ENCODE measurements at regions not wholly inside any gene's neighbourhood (a gene's known extent, or its start where the extent isn't known, plus 50 kb on each side); places are given as distances from the start of the nearest gene placed in this dataset.

DNA sequence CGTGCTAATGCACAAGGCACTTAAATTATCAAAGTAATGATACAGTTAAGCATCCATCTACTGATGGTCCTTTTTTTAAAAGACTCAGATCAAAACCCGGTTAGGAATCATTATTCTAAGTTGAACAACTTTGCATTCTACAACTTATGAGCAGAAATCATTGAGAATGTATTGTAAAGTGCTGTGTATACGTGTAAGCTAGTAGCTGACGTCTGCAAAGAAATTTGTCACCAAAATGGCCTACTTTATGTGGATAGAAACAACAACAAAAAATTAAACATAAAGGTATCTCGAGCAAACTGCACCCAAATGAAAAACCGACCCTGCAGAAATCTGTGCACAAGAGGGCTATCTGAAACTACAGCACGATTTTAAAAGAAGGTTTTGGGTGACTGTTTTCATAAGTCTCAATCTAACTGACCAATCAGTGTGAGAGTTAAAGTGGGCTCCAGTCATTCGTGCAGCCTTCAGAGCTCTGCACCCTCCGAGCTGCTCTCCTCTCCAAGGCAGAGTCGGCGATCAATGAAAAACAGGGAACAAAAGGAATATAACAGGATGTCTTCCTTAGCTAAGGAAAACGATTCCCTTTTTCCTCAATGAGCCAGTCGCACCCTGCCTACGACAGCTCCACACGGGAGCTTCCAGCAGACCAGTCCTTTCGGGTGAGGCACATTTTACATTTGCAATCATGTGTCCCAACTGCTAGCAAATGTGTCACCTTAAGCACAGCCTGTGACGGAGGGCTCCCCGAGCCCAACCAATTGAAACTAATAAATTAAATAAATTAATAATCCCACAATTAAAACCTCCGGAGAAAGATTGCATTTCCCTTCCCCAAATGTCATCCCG lies 200.7 kb upstream of the FOXN3 start:
- Histone ChIP-seq H3K4me2 (ENCODE audit: low read length) (peak overlapping the region; percentile 89), H3K9ac (ENCODE audit: low read length) (peak overlapping the region; percentile 56), H2AFZ (ENCODE audit: low read depth, low read length) (peak overlapping the region; percentile 1), H3K27me3 (ENCODE audit: insufficient read depth, low read depth, low read length) (peaks cover 14% of the 10 kb centered on the region), H4K20me1 (ENCODE audit: insufficient read depth) (no peaks in the 10 kb centered on the region), H3K9me2 (ENCODE audit: insufficient read depth, low read length) (no peaks in the 10 kb centered on the region), H3K79me2 (replicated peaks; ENCODE audit: insufficient read depth, low read length) (no peaks in the 10 kb centered on the region), H3K9me3 (ENCODE audit: low read length) (no peaks in the 10 kb centered on the region), H3F3A (ENCODE audit: insufficient read depth, low read length, poor library complexity, severe bottlenecking) (no peaks in the 10 kb centered on the region), H3K36me3 (ENCODE audit: insufficient read depth, low read length) (no peaks in the 10 kb centered on the region), H3K27ac (ENCODE audit: low read length) (peak overlapping the region; percentile 17), H3K4me3 (ENCODE audit: low read length) (peak overlapping the region; percentile 70)
- no peak for TF ChIP-seq EP300 (conservative IDR thresholded peaks at IDR 0.05; ENCODE audit: poor library complexity, severe bottlenecking)
- peak; percentile 56 for TF ChIP-seq POLR2AphosphoS5 (IDR thresholded peaks at IDR 0.05)
- TF ChIP-seq SMC3 (conservative IDR thresholded peaks at IDR 0.05; ENCODE audit: poor library complexity), result peak; percentile 30
- TF ChIP-seq, protein P1, sequence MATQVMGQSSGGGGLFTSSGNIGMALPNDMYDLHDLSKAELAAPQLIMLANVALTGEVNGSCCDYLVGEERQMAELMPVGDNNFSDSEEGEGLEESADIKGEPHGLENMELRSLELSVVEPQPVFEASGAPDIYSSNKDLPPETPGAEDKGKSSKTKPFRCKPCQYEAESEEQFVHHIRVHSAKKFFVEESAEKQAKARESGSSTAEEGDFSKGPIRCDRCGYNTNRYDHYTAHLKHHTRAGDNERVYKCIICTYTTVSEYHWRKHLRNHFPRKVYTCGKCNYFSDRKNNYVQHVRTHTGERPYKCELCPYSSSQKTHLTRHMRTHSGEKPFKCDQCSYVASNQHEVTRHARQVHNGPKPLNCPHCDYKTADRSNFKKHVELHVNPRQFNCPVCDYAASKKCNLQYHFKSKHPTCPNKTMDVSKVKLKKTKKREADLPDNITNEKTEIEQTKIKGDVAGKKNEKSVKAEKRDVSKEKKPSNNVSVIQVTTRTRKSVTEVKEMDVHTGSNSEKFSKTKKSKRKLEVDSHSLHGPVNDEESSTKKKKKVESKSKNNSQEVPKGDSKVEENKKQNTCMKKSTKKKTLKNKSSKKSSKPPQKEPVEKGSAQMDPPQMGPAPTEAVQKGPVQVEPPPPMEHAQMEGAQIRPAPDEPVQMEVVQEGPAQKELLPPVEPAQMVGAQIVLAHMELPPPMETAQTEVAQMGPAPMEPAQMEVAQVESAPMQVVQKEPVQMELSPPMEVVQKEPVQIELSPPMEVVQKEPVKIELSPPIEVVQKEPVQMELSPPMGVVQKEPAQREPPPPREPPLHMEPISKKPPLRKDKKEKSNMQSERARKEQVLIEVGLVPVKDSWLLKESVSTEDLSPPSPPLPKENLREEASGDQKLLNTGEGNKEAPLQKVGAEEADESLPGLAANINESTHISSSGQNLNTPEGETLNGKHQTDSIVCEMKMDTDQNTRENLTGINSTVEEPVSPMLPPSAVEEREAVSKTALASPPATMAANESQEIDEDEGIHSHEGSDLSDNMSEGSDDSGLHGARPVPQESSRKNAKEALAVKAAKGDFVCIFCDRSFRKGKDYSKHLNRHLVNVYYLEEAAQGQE (IDR thresholded peaks at IDR 0.05; ENCODE audit: borderline replicate concordance), result peak; percentile 83
- no peak for TF ChIP-seq MXI1 (conservative IDR thresholded peaks at IDR 0.05; ENCODE audit: poor library complexity, severe bottlenecking)
- TF ChIP-seq EZH2 (IDR thresholded peaks at IDR 0.05; ENCODE audit: borderline replicate concordance, insufficient read depth, low read length, poor library complexity, severe bottlenecking), result no peak
- no peak for TF ChIP-seq TAF1 (IDR thresholded peaks at IDR 0.05; ENCODE audit: low read depth)
- TF ChIP-seq, protein P2, sequence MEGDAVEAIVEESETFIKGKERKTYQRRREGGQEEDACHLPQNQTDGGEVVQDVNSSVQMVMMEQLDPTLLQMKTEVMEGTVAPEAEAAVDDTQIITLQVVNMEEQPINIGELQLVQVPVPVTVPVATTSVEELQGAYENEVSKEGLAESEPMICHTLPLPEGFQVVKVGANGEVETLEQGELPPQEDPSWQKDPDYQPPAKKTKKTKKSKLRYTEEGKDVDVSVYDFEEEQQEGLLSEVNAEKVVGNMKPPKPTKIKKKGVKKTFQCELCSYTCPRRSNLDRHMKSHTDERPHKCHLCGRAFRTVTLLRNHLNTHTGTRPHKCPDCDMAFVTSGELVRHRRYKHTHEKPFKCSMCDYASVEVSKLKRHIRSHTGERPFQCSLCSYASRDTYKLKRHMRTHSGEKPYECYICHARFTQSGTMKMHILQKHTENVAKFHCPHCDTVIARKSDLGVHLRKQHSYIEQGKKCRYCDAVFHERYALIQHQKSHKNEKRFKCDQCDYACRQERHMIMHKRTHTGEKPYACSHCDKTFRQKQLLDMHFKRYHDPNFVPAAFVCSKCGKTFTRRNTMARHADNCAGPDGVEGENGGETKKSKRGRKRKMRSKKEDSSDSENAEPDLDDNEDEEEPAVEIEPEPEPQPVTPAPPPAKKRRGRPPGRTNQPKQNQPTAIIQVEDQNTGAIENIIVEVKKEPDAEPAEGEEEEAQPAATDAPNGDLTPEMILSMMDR (IDR thresholded peaks at IDR 0.05; ENCODE audit: poor library complexity, severe bottlenecking), result no peak

DNA sequence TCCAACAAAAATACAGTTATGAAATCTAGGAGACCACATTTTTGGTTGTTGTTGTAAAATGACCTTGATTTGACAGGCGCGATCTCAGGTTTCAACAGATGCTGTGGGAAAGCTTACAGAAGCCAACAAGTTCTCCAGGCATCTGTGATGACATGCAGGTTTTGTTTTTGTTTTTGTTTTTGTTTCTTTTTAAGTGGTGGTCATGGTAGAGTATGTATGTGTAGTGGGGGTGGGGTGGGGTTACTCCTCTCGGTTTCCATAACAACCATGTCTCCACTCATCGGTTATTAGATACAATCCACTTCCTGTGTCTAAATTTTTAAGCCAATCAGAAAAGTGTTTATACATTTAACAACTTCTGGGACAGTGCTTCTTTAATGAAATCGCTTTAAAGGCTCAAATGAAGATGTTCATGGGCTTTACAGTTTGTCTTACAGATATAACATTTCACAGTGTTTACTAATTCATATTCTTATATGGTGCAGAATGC lies 199.9 kb upstream of the FOXN3 start:
- H3K27me3 ChIP-seq (ENCODE audit: insufficient read depth, low read depth, low read length), result peaks cover 14% of the 10 kb centered on the region
- H3K4me2 ChIP-seq (ENCODE audit: low read length), result peak overlapping the region; percentile 89
- no peaks in the 10 kb centered on the region for H3K9me3 ChIP-seq (ENCODE audit: low read length)
- no peaks in the 10 kb centered on the region for H3F3A ChIP-seq (ENCODE audit: insufficient read depth, low read length, poor library complexity, severe bottlenecking)
- no peak overlapping the region for H3K9ac ChIP-seq (ENCODE audit: low read length)
- peak overlapping the region; percentile 70 for H3K4me3 ChIP-seq (ENCODE audit: low read length)
- no peaks in the 10 kb centered on the region for H4K20me1 ChIP-seq (ENCODE audit: insufficient read depth)
- no peaks in the 10 kb centered on the region for H3K36me3 ChIP-seq (ENCODE audit: insufficient read depth, low read length)
- no peak for TF ChIP-seq MXI1 (conservative IDR thresholded peaks at IDR 0.05; ENCODE audit: poor library complexity, severe bottlenecking)
- TF ChIP-seq RAD21 (conservative IDR thresholded peaks at IDR 0.05), result no peak
- TF ChIP-seq, protein P1 (IDR thresholded peaks at IDR 0.05; ENCODE audit: borderline replicate concordance), result no peak
- no peak for TF ChIP-seq POLR2AphosphoS5 (IDR thresholded peaks at IDR 0.05)
- TF ChIP-seq EZH2 (IDR thresholded peaks at IDR 0.05; ENCODE audit: borderline replicate concordance, insufficient read depth, low read length, poor library complexity, severe bottlenecking), result no peak
- no peak for TF ChIP-seq SMC3 (conservative IDR thresholded peaks at IDR 0.05; ENCODE audit: poor library complexity)
- TF ChIP-seq, protein P2 (IDR thresholded peaks at IDR 0.05; ENCODE audit: poor library complexity, severe bottlenecking), result no peak
- no peak for TF ChIP-seq TAF1 (IDR thresholded peaks at IDR 0.05; ENCODE audit: low read depth)
- no peak for TF ChIP-seq EP300 (conservative IDR thresholded peaks at IDR 0.05; ENCODE audit: poor library complexity, severe bottlenecking)
- H3K27ac ChIP-seq (ENCODE audit: low read length), result no peak overlapping the region
- no peaks in the 10 kb centered on the region for H3K9me2 ChIP-seq (ENCODE audit: insufficient read depth, low read length)
- no peaks in the 10 kb centered on the region for H3K79me2 ChIP-seq (replicated peaks; ENCODE audit: insufficient read depth, low read length)
- H2AFZ ChIP-seq (ENCODE audit: low read depth, low read length), result no peak overlapping the region

All from neural cell (in vitro differentiated cells).